NOMO-1 treated with dmso at 0.1 percent for 144 hours (cell line): ENCODE measurements at regions not wholly inside any gene's neighbourhood (a gene's known extent, or its start where the extent isn't known, plus 50 kb on each side); places are given as distances from the start of the nearest gene placed in this dataset.
"Not testable (repeated sequence)": the region's sequence is repeated elsewhere in the genome, so short reads cannot be mapped to it uniquely, and the experiment has no call there.

Experiments used
- DNase-seq: peaks from one replicate; lab custom pipeline; 2025; ENCODE audit not compliant: unreplicated experiment; lab: John Stamatoyannopoulos, UW

DNA sequence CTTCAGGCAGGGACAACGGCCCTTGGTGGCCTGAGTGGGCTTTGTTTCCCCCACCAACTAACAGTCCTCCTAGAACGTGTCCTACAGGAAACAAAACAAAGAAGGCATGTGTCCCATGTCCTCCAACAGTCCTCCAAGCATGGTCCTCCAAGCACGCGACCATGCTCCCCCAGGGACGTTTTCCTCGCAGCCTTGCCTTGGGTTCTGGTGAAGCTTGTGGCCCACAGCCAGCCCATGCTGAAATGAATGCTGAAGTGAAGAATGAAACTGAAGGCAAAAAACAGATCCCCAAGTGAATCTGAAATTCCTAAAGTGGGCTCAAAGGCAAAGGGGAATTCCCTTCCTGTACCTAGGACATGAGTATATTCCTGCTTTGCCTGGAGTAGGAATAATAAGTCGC is 176.6 kb downstream of the JCAD start:
- DNase-seq: no peak

DNA sequence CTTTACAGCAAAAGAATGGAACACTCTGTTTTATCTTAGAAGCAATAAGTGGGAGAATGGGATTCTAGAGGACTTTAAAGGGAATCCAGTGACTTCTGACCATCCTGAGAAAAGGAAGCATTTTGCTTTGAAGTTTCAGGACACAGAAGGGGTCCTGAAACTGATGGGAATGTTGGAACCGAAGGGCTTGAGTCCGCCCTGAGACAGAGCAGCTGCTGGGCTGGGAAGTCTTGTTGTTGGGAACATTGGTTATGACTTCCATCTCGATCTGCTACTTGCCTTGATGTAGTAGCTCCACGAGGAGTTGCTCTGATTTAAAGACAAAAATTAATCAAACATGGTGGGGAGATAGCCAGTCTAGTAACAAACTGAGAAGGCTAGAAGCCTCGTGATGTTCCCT is 177.6 kb downstream of the JCAD start:
- no peak for DNase-seq

DNA sequence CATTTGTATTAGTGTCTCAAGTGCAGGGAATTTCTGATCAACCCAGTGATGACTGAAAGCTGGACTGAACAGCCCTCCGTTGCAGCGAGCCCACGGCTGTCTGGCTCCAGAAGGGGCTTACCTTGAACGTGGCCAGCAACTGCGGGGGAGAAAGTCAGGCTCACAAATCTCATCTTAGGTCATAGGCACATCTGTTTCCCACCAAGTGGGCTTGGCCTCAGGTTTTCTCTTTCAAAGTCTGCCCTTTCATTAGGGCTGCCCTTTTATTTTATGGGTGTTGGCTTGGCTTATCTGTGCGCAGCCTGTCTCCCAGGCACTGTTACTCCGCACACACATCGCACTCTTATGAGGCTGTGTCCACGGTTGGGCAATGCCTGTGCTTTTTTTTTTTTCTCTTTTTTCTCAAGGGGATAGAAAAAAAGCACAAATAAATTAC is 178.0 kb downstream of the JCAD start:
- DNase-seq: no peak

DNA sequence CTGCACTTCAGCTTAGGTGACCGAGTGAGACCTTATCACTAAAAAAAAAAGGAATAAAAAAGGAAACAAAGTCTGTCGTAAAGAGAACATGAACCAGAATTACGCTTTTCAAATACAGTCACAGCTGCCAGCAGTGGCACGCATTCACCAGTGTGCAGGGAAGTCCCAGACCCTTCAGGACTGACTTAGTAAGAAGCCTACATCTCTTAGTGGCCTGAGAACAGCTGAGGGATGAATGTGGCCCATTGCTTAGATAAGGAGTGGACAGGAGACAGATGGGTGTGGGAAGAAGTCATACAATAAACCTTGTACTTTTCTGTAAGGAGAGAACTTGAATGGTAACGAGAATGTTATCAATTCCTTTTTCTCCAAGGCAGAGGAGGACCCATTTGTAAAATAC is 178.5 kb downstream of the JCAD start:
- DNase-seq: no peak

DNA sequence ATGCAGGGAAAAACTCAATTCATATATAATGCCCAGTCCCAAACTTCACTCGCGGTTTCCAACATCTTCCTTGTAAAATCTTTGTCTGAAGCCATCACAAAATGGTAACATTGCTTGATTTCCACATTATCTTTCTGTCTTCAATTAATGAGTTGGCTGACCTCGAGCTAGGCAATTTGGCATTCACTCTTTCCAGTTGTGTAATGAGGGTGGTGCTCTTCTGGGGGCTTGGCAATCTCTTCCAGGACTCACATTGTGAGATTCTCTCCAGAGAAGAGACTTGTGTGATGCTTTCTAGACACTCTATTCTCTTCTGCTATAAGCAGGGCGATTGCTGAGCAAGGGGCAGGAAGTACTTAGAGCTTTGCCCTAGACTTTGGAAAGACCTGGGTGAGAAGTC is 179.5 kb downstream of the JCAD start:
- no peak for DNase-seq

DNA sequence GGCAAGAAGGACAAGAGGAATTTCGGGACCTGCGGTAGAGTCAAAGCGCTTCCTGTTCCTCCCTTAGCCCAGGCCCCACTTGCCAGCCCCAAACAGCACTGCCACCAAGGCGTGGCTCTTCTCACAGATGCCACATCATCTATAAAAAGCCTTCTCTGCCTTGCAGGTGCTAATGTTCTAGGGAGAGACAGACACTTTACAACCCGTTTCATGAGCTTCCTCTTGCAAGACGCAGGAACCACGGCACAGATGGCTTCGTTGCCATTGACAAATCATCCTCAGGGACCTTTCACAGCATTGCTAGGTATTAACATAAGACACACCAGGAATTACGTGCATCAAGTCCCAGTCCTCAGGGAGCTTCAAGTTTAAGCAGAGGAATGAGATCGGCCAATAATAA is 180.9 kb downstream of the JCAD start:
- DNase-seq: no peak

DNA sequence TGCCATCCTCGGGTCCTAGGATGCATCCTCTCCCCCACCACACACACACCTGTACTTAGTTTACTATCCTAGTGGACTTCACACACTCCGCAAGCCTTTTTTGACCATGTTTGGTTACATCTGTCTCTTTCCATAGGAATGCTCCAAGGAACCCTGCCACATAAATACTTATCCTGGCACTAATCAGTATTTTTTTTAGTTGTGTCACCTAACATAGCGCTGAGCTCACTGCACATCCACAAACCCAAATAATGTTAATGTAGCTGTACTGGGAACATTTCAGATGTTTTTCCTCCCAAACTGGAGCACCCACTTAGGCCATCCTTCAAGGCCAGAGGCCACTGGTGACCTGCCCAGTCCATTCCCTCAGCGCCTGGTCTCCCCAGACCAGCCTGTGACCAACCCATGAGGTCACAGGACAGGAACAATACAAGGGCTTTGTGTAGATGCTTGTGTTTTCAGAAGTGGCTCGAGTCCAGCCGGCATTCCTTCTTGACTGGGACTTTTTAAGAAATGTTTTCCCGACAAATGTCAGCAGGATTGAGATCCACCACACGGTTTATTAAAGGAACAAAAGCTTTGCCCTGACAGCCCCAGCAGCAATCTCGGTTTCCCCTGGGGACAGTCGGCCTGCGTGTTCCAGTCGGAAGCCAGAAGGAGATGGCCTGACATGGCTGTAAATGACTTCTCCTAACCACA is 181.4 kb downstream of the JCAD start:
- DNase-seq: no peak

DNA sequence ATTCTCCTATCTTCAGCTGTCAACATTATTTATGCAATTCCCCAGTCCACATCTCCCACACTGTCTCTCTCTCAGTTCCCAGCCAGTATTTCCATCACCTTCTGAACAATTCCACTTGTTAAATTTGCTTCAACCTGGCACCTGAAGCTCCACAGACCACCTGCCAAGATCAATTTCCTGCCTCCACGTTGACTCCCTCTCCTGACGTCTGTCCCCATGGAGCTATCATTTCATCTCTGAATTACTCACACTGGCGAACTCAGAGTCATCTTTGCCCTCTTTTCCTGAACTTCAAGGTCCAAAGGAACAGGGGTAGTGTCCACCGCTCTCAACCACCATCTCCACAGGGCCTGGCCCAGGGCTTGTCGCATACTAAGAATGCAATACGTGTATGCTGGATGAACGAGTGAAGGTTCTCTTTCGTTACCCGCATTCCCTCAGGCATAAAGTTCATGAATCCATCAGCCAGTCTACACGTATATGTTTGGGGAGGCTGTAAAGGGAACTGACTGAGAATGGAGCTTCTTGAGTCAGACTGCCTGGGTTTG is 183.3 kb downstream of the JCAD start:
- no peak for DNase-seq

DNA sequence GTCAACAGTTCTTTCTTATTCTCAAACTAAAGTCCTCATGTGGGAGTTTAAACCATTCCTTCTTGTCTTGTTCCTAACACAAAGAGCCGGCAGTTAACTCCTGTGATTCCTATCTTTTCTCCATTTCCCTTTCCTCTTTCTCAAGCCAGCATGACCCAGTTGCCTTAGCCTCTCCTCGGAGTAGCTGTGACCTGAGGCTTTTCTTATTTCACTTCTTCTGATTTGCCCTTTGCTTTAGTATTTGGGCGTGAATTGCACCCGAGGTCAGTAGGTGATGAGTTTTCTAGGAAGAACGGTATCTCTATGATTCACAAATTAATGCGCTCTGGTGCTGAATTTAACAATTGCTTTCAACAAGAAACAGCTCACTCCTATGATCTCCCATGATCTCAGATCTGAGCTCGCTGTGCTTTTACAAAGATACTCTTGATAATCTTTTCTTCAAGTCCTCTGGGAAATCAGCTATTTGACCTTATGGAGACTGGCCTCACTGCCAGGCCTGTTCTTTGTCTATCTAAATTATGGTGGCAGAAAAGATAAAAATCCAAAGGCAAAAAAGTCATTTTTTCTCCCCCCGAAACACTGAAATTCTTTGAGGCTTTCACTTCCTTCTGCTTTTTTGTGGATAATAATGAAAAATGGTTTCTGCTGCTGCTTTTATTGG is 184.6 kb downstream of the JCAD start:
- no peak for DNase-seq

DNA sequence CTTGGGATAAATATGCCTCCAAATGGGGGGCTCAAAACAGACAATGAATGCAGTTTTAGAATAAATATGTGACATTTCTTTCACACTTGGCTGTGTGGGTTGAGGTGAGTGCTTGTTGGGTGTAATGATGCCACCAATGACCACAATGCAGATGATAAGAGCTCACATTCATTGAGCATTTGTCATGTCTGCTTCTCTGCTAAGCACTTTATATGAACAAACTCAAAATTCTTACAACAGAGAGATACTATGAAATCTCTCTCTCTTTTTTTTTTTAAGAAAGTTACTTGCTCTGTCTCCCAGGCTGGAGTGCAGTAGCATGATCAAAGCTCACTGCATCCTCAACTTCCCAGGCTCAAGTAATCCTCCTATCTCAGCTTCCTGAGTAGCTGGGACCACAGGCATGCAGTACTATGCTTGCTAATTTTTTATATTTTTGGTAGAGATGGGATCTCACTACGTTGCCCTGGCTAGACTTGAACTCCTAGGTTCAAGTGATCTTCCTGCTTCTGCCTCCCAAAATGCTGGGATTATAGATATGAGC is 185.4 kb downstream of the JCAD start:
- no peak for DNase-seq

DNA sequence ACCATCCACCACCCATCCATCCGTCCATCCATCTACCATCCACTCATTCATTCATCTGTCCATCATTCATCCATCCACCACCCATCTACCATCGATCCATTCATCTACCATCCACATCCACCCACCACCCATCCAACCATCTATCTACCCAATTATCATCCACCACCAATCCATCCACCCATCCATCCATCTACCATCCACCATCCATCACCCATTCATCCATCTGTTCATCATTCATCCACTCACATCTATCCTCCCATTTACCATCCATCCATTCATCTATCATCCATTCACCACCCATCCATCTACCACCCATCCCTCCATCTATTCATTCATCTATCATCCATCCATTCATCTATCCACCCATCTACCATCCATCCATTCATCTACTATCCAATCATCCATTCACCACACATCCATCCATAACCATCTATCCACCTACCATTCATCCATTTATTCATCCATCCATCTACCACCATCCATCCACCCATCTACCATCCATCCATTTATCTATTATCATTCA is 188.8 kb downstream of the JCAD start:
- no peak for DNase-seq

DNA sequence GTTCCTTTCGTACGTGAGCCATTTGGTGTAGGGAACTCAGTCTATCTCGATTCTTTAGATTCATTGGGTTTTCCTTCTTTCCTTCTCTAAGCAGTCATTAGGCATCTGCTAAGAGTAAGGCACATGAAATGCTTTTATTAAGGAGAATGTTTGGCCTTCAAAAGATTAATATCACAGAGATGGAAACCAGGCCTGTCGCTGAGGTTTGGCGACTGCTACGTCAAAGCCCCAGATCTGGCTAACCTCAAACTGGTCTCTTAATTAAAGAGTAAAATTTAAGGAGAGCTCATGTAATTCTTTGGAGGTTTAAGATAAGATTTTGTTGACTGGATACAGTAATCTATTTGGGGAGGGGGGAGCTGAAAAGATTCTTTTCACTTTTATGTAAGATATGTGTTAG is 189.8 kb downstream of the JCAD start:
- DNase-seq: no peak

DNA sequence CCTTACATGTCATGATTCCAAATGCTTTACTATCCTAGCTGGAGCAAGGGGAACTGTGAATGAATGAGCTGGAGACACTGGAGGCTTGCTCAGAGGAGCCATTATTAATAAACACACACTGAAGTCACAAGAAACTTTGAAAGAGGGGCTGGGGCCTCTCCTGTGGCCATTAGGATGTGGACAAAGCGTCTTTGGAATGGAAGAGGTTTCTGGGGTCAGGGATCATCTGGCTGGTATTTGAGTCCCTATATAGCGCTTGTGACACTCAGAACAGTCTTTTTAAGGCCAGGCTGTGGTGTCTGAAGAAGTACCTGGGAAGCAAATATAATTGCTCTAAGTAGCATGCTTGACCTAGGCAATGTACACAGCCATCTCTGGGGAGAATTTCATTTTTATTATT is 193.0 kb downstream of the JCAD start:
- no peak for DNase-seq

DNA sequence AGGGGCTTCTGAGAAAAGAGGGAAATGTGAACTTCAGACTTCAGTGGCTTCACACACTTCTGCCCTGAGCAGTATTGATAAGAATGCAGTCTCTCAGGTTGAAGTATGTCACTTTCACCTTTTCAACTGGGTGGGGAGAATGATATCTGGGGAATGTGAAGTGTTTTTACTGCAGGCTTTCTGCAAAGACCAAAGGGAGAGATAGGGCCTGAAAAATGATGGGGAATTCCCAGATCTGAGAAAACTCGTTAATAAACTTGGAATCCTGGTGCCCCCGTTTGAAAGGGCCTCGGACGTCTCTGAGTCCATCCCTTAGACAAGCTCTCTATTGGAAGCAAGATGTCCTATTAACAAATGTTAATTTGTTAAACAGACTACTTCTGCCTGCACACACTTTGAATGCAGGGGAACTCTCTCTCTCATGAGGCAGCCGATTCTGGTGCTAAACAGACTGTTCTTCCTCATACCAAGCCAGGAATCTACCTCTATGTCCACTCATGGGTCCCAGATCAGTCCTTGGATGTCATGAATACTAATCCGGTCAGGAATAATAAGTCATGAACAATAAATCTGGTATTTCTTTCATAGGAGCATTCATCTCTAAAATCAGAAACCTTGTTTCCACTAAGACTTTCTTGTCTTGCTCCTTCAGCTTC is 193.6 kb downstream of the JCAD start:
- DNase-seq: no peak

DNA sequence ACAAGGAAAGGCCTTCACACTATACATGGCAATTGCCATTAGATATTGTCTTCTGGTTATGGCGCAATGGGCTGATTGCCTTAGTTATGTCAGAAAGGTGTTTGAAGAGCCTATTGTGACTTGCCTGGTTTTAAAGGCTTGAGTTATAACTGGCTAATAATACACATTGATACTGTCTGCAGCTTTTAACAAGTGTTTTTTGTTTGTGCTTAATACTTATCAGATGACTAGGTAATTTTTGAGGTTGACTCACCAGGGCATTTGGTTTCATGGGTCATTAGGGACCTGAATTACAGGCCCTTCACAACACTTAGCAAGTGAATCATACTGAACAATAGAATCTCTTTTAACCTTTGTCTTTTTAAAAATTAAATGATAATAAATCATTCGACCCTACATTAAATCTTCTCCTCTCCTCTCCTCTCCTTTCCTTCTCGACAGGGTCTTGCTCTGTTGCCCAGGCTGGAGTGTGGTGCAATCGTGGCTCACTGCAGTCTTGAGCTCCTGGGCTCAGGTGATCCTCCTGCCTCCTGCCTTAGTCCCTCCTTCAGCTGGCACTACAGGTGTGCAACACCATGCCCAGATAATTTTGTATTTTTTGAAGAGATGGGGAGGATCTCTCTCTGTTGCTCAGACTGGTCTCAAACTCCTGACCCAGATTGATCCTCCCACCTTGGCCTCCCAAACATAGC is 196.3 kb downstream of the JCAD start:
- DNase-seq: no peak

DNA sequence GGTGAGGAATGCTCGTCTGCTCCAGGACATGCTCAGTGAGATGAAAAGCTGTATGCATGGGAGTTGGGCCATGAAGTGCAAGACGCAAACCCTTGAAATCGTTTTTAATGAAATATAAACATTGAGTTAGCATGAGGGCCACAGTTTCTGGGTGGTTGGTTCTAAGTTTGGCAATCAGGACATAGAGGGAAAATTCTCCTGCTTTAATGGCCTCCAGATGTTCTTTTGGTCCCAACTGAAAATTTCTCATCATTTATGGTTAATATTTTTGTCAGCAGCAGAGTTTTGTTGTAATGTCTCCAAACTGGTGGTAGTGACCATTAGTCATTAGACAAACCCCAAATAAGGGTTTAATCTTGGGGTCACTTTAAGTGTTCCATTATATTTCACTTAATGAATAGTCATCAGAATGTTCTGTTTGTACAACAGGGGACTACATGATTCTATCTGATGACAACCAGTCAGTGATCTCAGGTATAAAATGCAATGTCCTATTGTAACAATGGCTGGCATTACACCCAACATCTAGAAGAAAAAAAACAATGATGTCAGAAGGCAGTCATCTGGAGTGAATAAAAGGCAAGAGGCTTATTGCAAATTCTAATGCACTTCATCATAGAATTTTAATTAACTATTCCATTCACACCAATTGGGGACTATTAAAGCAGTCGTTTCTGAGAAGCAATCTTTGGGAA is 197.4 kb downstream of the JCAD start:
- no peak for DNase-seq

DNA sequence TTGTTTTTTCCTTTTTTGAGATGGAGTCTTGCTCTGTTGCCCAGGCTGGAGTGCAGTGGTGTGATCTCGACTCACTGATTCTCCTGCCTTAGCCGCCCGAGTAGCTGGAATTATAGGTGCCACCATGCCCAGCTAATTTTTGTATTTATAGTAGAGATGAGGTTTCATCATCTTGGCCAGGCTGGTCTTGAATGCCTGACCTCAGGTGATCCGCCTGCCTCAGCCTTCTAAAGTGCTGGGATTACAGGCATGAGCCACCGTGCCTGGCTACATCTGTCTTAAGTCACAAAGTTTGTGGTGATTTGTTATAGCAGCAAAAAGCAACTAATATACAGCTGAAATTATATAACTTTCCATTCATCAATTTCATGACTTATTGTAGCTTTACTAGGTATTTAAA is 198.2 kb downstream of the JCAD start:
- DNase-seq: not testable (repeated sequence)

DNA sequence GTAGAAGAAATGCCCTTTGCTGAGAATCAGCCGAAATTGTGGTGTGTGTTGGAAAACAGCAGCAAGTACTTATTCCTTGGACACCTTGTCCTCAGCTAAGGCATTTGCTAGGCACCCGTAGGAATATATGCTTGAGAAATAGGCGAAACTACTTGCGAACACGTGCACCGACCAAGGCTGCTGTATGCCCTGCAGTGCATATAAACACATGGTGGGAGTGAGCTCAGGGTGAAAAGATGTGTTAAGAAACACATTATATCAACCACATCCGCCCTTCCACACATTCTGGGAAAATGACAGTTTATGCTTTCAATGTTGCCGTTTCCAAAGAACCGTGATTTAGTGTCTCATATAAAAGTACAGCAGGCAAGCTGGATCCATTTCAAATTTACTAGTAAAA is 199.2 kb downstream of the JCAD start:
- DNase-seq: no peak

DNA sequence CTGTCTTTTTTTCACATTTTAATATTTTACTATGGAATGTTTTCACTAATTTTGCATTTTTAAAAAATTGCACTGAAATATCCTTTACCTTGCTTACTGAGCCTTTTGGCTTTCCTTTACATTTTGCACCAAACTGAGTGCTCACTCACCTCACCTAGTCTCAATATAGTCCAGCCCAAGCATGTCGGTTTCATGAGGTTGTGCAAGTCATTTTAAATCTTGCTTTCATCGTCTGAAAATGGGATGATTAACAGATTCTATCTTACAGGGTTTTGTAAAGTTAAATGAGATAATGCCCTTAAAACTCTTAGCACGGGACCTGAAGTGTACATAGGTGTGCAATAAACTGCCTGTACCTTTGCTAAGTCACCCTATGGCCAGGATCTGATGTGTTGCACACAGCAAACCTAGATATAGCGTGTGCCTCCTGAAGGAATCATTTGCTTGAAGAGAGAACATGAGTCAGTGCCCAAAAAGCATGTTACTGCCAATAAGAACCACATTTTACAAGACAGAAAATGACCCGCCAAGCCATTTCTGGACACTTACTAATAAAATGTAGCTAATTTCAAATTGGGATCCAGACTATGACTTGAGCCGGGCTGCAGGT is 199.8 kb downstream of the JCAD start:
- no peak for DNase-seq

DNA sequence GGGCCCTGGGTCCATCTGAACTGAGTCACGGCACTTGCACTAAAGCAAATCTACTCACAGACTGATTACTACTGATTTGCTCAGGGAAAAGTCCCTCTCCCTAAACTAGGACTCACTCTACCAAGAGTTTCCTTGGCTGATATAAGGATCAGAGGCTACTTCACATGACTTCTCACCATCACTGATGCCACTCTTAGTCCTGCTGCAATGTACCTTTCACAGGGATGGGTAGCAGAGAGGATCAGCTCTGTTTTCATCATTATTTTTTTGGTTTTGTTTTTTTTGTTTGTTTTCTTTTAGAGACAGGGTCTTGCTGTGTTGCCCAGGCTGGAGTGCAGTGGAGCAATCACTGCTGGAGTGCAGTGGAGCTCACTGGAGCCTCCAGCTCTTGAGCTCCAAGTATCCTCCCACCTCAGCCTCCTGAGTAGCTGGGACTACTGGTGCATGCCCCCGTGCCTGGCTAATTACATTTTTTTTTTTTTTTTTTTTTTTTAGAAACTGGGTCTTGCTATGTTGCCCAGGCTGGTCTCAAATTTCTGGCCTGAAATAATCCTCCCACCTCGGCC is 200.6 kb downstream of the JCAD start:
- DNase-seq: no peak
